HG03175 (cell line): ENCODE measurements at regions not wholly inside any gene's neighbourhood (a gene's known extent, or its start where the extent isn't known, plus 50 kb on each side); places are given as distances from the start of the nearest gene placed in this dataset.
A peak's percentile ranks its signal among the peaks of the same experiment; 100 is the strongest.

Source experiments
- ATAC-seq: cut with Tn5 transposase; IDR thresholded peaks from one replicate; pipeline ENCODE4 v1.9.1; 2021; ENCODE audit warnings: mild to moderate bottlenecking, moderate library complexity; ENCODE audit not compliant: unreplicated experiment

DNA sequence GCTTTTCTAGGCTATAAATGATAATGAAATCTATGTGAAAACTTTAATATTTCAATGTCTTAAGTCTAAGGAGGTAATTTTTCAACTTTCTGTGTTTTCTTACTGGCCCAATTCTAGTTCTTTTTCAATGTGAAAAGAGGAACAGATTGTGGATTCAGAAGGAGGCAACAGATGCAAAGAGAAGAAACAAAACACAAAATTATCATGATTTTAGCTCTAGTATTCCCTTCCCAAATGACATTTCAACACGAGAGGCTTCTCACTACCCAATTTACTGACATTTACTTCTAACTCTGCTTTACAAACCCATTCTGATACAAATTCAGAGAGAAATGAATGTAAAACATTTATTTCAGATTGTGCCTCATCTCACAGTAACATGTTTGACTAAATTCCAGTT, 169.4 kb downstream of the WT1 start:
- no peak for ATAC-seq

- no peak for ATAC-seq
Observed at GRCh38 chr11:32266601-32267000, 168.7 kb downstream of the WT1 start.

GRCh38 chr11:32267679-32268187, 167.6 kb downstream of the WT1 start:
- no peak for ATAC-seq

GRCh38 chr11:32273931-32274330, 161.4 kb downstream of the WT1 start:
- no peak for ATAC-seq

GRCh38 chr11:32279672-32280071, 155.7 kb downstream of the WT1 start:
- no peak for ATAC-seq

GRCh38 chr11:32280339-32280738, 155.0 kb downstream of the WT1 start:
- no peak for ATAC-seq

DNA sequence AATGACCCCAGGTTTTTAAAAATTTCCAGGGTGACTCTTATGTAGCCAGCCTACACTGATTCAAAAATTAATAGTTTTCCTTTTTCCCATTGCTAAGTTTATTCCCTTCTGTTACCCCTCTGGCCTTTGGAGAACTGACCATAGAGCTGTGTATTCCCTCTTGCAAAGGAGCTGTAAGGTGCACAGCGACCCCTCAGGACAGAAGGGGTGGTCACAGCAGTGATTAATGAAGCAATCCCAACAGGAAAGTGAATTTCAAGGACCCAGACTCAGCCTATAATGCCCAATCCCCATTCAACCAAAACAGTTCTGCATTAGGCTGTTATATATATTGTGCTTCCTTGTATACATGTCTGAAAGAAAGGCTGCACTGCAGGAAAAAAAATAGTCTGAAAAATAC, 147.1 kb downstream of the WT1 start:
- ATAC-seq: no peak

DNA sequence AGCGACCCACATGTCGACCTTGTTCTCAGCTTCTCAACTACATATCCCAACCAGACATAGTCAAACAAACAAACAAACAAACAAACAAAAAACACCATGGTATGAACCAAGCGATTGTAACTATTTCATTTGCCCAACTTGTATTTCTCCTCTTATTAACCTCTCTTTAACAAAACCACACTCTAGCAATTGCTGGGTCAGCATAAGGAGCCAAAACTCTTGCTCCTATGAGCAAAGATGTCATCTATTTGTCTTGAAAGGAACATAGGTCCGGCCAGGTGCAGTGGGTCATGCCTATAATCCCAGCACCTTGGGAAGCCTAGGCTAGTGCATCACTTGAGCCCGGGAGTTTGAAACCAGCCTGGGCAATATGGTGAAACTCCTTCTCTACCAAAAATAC, 145.6 kb downstream of the WT1 start:
- ATAC-seq: no peak

DNA sequence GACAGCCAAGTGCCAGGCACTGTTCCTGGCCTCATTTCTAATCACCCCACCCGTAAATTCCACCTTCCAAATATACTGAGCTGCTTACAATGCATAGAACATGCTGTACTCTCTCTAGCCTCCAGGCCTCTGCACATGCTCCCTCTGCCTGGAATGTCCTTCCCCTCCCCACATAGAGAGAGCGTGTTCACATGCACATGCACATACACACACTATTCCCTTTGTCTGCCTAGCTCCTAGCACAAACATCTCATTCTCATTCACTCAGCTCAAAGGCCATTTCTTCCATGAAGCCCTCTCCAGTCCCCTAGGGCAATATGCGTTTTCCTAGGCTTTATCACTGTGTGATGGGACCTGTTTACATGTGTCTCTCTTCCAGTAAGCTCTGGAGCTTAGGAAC, 144.6 kb downstream of the WT1 start:
- no peak for ATAC-seq

DNA sequence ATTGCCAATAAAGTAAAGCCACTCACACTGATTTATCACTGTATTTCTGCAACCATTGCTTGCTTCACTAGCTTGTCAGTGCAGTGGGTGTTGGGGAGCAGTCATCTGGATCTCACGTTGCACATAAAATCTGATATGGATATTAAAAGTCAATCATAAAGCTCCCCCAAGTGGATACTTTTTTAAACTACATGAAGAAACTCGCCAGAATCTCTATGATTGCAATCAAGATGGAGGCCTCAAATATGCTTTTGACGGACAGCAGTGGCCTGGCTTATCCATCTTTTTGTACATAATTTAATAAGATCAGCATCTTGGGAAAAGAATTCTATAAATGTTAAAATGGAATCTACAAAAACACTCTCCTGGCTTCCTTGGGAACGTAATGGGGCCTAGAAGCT, 137.7 kb downstream of the WT1 start:
- no peak for ATAC-seq

DNA sequence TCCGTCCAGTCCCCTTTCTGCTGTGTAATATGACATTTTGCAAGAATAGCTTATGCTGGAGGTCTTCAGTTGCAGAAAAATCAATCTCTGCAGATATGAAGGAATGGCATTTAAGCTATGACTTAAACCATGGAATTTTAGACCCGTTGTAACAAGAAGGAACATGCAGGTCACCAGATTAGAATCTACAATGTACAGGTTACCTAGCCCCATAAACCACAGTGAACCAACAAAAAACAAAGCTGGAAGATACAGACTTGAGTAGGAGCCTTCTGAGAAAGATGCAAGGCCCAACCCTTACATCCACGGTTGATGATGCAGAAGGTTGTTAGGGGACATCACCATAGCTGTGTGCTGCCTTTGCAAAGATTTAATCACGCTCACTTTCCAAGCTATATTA, 132.5 kb downstream of the WT1 start:
- no peak for ATAC-seq

- ATAC-seq: no peak
Observed at GRCh38 chr11:32304521-32304920, 130.8 kb downstream of the WT1 start.

- no peak for ATAC-seq
Observed at GRCh38 chr11:32305460-32305859, 129.9 kb downstream of the WT1 start.

DNA sequence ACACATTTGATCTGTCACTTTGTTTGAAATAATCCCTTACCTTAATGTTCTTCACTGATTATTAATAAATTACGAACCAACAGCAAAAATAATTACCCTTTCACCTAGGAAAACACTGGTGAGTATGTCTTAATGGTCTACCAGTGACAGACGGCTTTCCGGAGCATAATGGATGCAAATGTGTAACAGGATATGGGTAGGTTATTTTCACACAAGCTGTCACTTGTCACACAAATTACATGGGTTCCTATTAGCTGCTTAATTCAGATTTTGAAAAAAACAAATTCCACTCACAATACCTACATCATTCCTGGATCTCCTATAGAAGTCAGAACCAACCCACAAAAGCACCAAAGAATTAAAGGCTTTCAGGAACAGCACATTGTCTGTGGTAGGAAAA, 127.9 kb downstream of the WT1 start:
- ATAC-seq: no peak

DNA sequence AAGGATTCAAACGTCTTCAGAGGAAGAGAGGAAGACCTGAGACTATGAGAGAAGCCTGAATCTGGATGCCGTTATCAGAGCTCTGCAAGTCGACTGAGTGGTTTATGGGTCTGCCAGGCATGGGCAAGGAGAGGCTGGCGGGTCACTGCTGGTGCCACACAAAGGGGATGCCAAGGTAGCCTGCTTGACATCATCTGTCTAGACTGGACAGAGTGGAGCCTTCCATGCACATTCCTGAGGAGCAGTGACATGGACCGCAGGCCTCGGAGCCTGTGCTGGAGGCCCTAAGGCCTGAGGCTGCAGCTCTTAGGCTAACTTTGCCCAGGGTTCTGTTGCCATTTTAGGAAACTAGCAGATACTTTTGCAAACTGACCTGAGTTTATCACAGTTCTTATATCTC, 127.4 kb downstream of the WT1 start:
- no peak for ATAC-seq

DNA sequence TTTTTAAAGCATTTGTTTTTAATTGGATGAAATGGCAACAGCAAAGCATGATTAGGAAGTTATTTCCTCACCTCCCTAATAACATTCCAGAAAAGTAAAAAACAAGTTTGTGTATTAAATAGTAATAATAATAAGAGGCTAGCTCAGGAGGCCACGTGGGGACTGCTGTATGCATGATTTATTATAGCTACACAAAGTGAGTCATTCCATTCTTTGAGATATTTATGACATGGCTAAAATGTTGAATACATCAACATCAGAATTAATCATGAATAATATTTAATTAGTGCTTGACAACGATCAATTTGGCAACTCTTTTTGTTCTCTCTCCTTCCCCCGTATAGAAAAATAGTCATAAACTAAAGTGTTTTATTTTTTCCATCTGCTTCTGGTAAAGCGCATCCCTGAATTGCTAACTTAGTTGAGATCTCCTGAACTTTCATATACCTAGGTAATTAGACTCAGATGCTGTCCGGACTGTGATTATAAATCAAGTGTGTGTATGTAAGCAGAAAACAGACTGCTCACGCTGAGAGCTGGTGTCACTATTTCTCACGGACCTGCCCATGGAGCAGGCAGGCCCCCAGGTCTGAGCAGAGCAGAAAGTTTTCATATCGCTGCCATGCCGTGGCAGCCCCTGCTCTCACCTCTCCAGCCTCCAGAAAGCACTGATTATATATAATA, 125.7 kb downstream of the WT1 start:
- ATAC-seq: no peak

DNA sequence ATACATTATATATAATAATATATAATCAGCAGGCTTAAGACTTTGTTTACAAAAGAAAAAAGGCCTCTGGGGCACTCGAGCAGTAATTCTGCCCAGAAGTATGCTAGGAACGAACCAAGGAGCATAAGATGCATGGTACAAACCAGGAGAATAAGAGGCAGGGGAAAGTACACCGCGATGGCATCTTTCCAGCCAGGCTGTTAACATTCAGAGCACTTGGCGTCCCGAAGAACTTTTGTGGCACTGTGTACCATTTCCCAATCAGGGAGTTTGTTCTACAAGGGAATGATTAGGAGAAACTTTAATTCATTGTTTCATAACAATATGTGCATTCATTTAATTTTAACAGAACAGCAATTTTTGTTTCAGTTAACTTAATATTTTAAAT, 125.1 kb downstream of the WT1 start:
- ATAC-seq: no peak

DNA sequence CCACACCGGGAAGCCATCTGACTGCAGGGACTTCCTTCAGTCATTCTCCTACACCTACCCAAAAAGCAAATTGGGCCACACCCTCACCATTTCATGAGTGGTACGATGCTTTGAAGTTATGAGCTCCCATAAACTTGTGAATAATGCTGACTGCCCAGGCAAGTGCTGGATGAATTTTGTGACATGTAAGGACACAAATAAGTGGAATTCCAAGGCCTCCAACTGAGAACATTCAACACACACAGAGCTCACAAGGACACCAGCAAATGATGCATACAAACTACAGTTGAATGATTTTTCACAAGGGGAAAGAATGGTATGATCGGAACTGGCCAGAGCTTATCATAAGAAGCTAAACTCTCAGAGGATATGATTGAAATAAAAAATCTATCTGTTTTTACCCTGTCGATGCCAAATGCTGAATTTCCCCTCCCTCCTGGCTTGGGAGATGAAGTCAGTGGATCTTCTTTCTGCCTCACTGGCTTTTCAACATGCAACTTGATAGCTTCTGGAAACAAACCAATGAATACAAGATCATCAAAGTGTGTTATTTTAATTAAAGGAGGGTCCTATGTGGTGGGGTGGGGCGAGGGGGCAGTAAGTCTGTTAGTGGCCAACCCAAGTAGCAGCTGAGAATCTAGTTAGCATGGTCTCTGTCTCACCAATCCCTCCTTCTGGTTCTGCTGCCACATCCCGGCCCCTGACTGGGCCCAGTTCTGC, 123.8 kb downstream of the WT1 start:
- ATAC-seq: no peak

- no peak for ATAC-seq
Observed at GRCh38 chr11:32312206-32312817, 123.0 kb downstream of the WT1 start.

DNA sequence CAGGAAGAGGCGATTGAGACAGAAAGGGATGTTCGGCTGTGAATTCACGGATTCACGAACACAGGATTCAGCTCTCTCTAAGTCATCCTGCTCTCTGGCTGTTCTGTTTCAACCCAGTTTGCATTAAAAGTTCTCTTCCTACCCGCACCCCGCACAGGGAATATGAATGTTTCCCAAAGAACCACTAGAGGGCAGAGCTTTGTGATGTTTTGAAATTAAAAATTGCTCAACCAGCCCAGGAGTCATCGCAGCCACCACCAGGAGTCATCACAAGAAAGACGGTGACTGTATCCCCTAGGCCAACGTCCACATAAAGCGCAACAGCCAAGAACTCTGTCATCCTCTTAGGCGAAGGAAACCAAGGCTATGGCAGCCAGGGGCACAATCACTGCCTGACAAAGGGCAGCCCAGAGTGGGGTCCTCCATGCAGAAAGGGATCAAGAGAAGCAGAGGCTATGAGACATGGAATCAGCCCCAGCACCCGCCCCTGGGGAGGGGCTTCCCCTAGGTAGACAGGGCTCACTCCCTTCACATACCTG, 122.4 kb downstream of the WT1 start:
- peak; percentile 50 for ATAC-seq

GRCh38 chr11:32313477-32313876, 121.9 kb downstream of the WT1 start:
- ATAC-seq: no peak

DNA sequence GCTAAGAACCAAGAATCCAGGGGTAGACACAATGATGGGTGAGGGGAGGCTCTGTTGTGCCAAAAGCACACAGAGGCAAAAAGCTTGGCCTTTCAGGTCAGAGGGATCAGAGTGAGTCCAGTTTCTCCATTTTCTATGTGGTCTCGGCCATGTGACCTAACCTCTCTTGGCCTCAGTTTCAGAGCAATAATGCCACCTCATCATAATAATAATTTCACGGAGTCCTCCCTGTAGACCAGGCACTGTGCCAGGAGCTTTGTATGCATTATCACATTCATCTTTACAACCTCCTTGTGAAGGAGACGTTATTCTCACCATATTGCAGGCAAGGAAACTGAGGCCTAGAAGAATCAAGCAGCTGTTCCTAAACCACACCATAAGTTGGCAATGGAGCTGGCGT, 120.2 kb downstream of the WT1 start:
- ATAC-seq: no peak
